PFSK-1 (cell line): ENCODE measurements at regions not wholly inside any gene's neighbourhood (a gene's known extent, or its start where the extent isn't known, plus 50 kb on each side); places are given as distances from the start of the nearest gene placed in this dataset.

Experiments
- FOXP2 ChIP-seq: optimal IDR thresholded peaks from 2 replicates; pipeline ENCODE3; 2011; ENCODE audit warnings: borderline replicate concordance, control low read depth, inconsistent platforms; ENCODE audit not compliant: insufficient read depth; ENCODE audit errors: extremely low read length, extremely low read depth
- POLR2AphosphoS5 ChIP-seq: IDR thresholded peaks from 2 replicates; pipeline ENCODE4 v1.6.1; 2012; ENCODE audit warnings: low read depth, mild to moderate bottlenecking, control low read depth, low read length, moderate library complexity
- SIN3A ChIP-seq: IDR thresholded peaks from 2 replicates; pipeline ENCODE4 v1.6.1; 2012; ENCODE audit warnings: mild to moderate bottlenecking, low read length, moderate library complexity, borderline replicate concordance; ENCODE audit not compliant: insufficient read depth
- TAF1 ChIP-seq: IDR thresholded peaks from 2 replicates; pipeline ENCODE4 v1.6.1; 2012; ENCODE audit warnings: low read length, control low read depth, borderline replicate concordance; ENCODE audit not compliant: insufficient read depth
- TF ChIP-seq, protein P1 (sequence below), 2 experiments: IDR thresholded peaks; 2 replicates each; pipeline versions ENCODE4 v1.6.1 to v1.8.0; 2011 to 2012; ENCODE audit warnings: low read depth in 2 of 2, low read length in 2 of 2, control low read depth in 1 of 2, inconsistent platforms in 1 of 2, mild to moderate bottlenecking in 1 of 2, moderate library complexity in 1 of 2; ENCODE audit not compliant: insufficient read depth in 1 of 2

DNA sequence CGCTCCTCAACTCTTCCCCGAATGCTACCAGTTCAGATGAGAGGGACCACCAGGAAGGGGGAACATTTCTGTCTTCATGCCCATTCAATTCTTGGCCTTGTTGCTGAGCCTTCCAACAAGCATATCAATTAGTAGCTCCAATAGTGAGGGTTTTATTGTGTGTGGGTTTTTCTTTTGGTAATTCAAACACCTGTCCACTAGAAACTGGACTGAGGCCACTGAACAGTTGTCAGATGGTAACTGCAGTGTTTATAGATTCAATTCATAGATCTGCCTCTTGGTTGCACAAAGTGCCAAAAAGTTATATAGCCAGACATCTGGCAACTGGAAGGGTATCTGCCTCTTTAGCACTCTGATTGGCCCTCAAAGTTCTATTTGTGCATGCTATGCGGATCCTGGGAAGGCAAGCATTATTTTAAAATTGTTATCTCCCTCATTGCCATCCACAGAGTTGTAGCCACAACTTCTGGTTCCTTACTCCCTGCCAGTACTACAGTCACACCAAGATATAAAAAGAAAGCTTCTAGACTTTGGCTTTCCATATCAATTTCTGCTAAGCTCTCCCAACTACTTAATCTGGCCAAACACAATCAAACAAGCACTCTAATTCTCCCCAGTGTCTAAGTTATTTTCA, 83.3 kb upstream of the ZNF521 start:
- TF ChIP-seq POLR2AphosphoS5 (no peak), TAF1 (no peak), SIN3A (no peak), FOXP2 (no peak)
- TF ChIP-seq, protein P1, sequence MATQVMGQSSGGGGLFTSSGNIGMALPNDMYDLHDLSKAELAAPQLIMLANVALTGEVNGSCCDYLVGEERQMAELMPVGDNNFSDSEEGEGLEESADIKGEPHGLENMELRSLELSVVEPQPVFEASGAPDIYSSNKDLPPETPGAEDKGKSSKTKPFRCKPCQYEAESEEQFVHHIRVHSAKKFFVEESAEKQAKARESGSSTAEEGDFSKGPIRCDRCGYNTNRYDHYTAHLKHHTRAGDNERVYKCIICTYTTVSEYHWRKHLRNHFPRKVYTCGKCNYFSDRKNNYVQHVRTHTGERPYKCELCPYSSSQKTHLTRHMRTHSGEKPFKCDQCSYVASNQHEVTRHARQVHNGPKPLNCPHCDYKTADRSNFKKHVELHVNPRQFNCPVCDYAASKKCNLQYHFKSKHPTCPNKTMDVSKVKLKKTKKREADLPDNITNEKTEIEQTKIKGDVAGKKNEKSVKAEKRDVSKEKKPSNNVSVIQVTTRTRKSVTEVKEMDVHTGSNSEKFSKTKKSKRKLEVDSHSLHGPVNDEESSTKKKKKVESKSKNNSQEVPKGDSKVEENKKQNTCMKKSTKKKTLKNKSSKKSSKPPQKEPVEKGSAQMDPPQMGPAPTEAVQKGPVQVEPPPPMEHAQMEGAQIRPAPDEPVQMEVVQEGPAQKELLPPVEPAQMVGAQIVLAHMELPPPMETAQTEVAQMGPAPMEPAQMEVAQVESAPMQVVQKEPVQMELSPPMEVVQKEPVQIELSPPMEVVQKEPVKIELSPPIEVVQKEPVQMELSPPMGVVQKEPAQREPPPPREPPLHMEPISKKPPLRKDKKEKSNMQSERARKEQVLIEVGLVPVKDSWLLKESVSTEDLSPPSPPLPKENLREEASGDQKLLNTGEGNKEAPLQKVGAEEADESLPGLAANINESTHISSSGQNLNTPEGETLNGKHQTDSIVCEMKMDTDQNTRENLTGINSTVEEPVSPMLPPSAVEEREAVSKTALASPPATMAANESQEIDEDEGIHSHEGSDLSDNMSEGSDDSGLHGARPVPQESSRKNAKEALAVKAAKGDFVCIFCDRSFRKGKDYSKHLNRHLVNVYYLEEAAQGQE (IDR thresholded peaks at IDR 0.05; ENCODE audit: insufficient read depth in 1 of 2, low read depth in 2 of 2, low read length in 2 of 2), result no peak
